ENCODE measurements at regions not wholly inside any gene's neighbourhood (a gene's known extent, or its start where the extent isn't known, plus 50 kb on each side); places are given as distances from the start of the nearest gene placed in this dataset.
A peak's percentile ranks its signal among the peaks of the same experiment; 100 is the strongest.
"Not testable (repeated sequence)": the region's sequence is repeated elsewhere in the genome, so short reads cannot be mapped to it uniquely, and the experiment has no call there.

- no peak for DNase-seq (ENCODE audit: low spot score)
Observed at GRCh38 chr7:115789901-115790300, 240.7 kb downstream of the TFEC start.

- DNase-seq (ENCODE audit: low spot score): not testable (repeated sequence)
Observed at GRCh38 chr7:115789473-115789872, 241.1 kb downstream of the TFEC start.

GRCh38 chr7:115782696-115783490 lies 247.7 kb downstream of the TFEC start:
- DNase-seq (ENCODE audit: low spot score): peak; percentile 20

GRCh38 chr7:115779561-115779960 lies 251.0 kb downstream of the TFEC start:
- DNase-seq (ENCODE audit: low spot score): no peak

- DNase-seq (ENCODE audit: low spot score): no peak
Observed at GRCh38 chr7:115775981-115776380, 254.6 kb downstream of the TFEC start.

- DNase-seq (ENCODE audit: low spot score): no peak
Observed at GRCh38 chr7:115763347-115763746, 267.2 kb downstream of the TFEC start.

GRCh38 chr7:115758025-115758424 lies 272.5 kb downstream of the TFEC start:
- no peak for DNase-seq (ENCODE audit: low spot score)

GRCh38 chr7:115754226-115754625 lies 276.3 kb downstream of the TFEC start:
- no peak for DNase-seq (ENCODE audit: low spot score)

GRCh38 chr7:115749924-115750323 lies 280.6 kb downstream of the TFEC start:
- DNase-seq (ENCODE audit: low spot score): no peak

- DNase-seq (ENCODE audit: low spot score): no peak
Observed at GRCh38 chr7:115748123-115748738, 282.3 kb downstream of the TFEC start.

- DNase-seq (ENCODE audit: low spot score): no peak
Observed at GRCh38 chr7:115747174-115747573, 283.4 kb downstream of the TFEC start.

- no peak for DNase-seq (ENCODE audit: low spot score)
Observed at GRCh38 chr7:115740043-115740442, 290.5 kb downstream of the TFEC start.

- no peak for DNase-seq (ENCODE audit: low spot score)
Observed at GRCh38 chr7:115734641-115735040, 295.9 kb downstream of the TFEC start.

GRCh38 chr7:115731796-115732471 lies 298.6 kb downstream of the TFEC start:
- DNase-seq (ENCODE audit: low spot score): peak; percentile 27

- no peak for DNase-seq (ENCODE audit: low spot score)
Observed at GRCh38 chr7:115728518-115728917, 302.0 kb downstream of the TFEC start.

GRCh38 chr7:115724400-115725056 lies 306.0 kb downstream of the TFEC start:
- no peak for DNase-seq (ENCODE audit: low spot score)

- DNase-seq (ENCODE audit: low spot score): no peak
Observed at GRCh38 chr7:115722302-115722977, 308.1 kb downstream of the TFEC start.

- DNase-seq (ENCODE audit: low spot score): no peak
Observed at GRCh38 chr7:115721293-115722217, 309.0 kb downstream of the TFEC start.

- DNase-seq (ENCODE audit: low spot score): no peak
Observed at GRCh38 chr7:115719963-115720362, 310.6 kb downstream of the TFEC start.

- DNase-seq (ENCODE audit: low spot score): no peak
Observed at GRCh38 chr7:115709664-115710063, 320.9 kb downstream of the TFEC start.

GRCh38 chr7:115708013-115708341 lies 322.6 kb downstream of the TFEC start:
- DNase-seq (ENCODE audit: low spot score): no peak
